Choroid plexus epithelial cell (primary cell): ENCODE measurements at regions not wholly inside any gene's neighbourhood (a gene's known extent, or its start where the extent isn't known, plus 50 kb on each side); places are given as distances from the start of the nearest gene placed in this dataset.
A peak's percentile ranks its signal among the peaks of the same experiment; 100 is the strongest.

ENCODE experiments used
- DNase-seq: peaks from one replicate; pipeline ENCODE4 v3.0.0-alpha.2; 2010; ENCODE audit warnings: low read depth
- H3K4me3 ChIP-seq: 2 replicates; pipeline ENCODE4 v1.5.1; 2011; ENCODE audit warnings: low read depth, mild to moderate bottlenecking, control low read depth, low read length, moderate library complexity
- CTCF ChIP-seq: conservative IDR thresholded peaks from 2 replicates; pipeline ENCODE4 v1.5.1; 2011; ENCODE audit warnings: low read depth, mild to moderate bottlenecking, control low read depth, inconsistent platforms, low read length, moderate library complexity

DNA sequence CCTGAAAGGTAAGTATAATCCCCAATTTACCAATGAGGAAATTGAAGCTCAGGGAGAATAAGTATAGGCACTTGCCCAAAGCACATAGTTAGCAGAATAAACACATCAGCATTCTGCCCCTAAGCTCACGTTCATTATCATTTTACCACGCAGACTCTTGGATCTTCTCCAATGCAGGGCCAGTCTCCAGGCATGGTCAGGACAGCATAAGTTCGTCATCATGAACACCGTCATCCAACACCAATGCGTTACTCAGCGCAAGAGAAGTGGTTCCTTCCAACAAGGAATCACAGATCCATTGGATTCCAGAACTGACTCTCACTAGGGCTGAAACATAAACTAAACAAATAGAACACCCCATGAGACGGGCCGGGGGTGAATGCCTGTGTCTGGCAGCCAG, 86.5 kb upstream of the GPM6B start:
- DNase-seq: no peak
- no peak overlapping the region for H3K4me3 ChIP-seq
- TF ChIP-seq CTCF: no peak

- no peak for TF ChIP-seq CTCF
- DNase-seq: no peak
- H3K4me3 ChIP-seq: no peak overlapping the region
Measured at GRCh38 chrX:13902406-13902805, 85.5 kb upstream of the GPM6B start.

DNA sequence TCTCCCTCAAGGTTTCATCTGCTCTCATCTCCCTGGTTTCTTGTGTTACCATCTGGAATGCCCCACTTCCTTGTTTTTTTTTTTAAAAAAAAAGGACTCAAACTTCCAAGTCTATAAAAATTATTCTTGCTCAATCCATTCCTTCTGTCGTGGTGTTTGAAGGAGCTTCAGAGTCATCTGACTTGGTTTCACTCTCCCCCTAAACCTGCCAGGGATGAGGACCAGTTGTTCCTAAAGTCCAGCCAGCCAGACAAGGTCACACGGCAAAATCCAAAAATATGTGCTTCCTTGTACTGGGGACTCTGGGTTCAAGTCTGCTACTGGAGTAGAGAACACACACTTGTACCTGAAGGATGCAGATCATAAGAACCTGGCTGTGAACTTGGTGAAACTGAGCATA, 84.5 kb upstream of the GPM6B start:
- no peak for DNase-seq
- TF ChIP-seq CTCF: no peak
- H3K4me3 ChIP-seq: no peak overlapping the region

DNA sequence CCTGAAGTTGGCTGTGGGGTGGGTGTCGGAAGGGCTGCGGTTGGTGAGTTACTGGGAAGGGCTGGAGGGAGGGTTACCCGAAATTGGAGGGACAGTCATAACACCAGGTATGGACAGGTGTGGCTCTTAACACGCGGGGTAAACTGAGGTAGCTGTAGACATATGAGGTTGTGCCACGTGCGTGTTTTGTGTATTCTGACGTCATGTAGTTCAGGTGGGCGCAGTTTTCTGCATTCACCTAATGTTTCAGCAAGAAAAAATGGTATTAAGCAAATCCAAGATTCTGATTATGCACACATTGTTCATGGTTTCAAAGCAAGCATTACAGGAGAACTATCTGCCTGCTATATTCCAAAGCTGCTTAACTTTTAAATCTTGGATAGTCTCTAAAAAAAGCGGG, 83.5 kb upstream of the GPM6B start:
- no peak overlapping the region for H3K4me3 ChIP-seq
- no peak for DNase-seq
- TF ChIP-seq CTCF: no peak

- no peak overlapping the region for H3K4me3 ChIP-seq
- TF ChIP-seq CTCF: no peak
- peak; percentile 72 for DNase-seq
Measured at GRCh38 chrX:13899607-13900006, 82.7 kb upstream of the GPM6B start.

- H3K4me3 ChIP-seq: no peak overlapping the region
- no peak for TF ChIP-seq CTCF
- no peak for DNase-seq
Measured at GRCh38 chrX:13898603-13899002, 81.7 kb upstream of the GPM6B start.

DNA sequence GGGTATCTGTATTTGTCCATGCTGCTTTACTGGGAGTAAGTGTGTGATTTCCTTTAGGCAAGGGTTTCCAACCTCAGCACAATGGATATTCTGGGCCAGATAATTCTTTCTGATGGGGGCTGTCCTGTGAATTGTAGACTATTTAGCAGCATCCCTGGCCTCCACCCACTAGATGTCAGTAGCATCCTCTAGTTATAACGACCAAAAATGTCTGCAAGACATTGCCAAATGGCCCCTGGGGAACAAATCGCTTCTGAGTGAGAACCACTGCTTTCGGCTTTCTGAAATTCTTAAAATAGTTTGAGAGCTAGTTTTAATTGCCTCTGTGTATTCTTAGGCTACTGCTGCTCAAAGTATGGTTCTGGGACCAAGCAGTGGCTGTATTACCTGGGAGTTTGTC, 81.2 kb upstream of the GPM6B start:
- DNase-seq: peak; percentile 48
- H3K4me3 ChIP-seq: no peak overlapping the region
- TF ChIP-seq CTCF: peak; percentile 42
